Aorta (tissue), 5 donors: ENCODE measurements at regions not wholly inside any gene's neighbourhood (a gene's known extent, or its start where the extent isn't known, plus 50 kb on each side); places are given as distances from the start of the nearest gene placed in this dataset.
A peak's percentile ranks its signal among the peaks of the same experiment; 100 is the strongest.
"Not testable (repeated sequence)": the region's sequence is repeated elsewhere in the genome, so short reads cannot be mapped to it uniquely, and the experiment has no call there.

Experiments used
- ATAC-seq: fragments of 200-7000 bp; cut with Tn5 transposase; one replicate; pipeline ENCODE4 v1.9.1; 2022; ENCODE audit warnings: moderate library complexity; ENCODE audit not compliant: low FRiP score
- DNase-seq, 2 donors: peaks; one replicate each; pipeline ENCODE4 v3.0.0-alpha.2; 2020
- H3K27ac ChIP-seq, 2 donors: one replicate each; pipeline ENCODE4 v1.5.1; 2013; ENCODE audit warnings: low read length in 2 of 2, mild to moderate bottlenecking in 2 of 2, moderate library complexity in 2 of 2, control low read depth in 1 of 2, inconsistent platforms in 1 of 2, low read depth in 1 of 2
- H3K27me3 ChIP-seq, 2 donors: one replicate each; pipeline ENCODE4 v1.6.1; 2013; ENCODE audit warnings: control low read depth in 1 of 2, low read length in 1 of 2, mild to moderate bottlenecking in 1 of 2, moderate library complexity in 1 of 2; ENCODE audit not compliant: insufficient read depth in 2 of 2, control insufficient read depth in 1 of 2
- H3K36me3 ChIP-seq, 2 donors: one replicate each; pipeline ENCODE4 v1.6.1; 2013; ENCODE audit warnings: control low read depth in 1 of 2, low read length in 1 of 2, mild to moderate bottlenecking in 1 of 2; ENCODE audit not compliant: insufficient read depth in 2 of 2, control insufficient read depth in 1 of 2
- H3K4me1 ChIP-seq, 2 donors: one replicate each; pipeline ENCODE4 v1.6.1; 2013; ENCODE audit warnings: low read length in 2 of 2, control low read depth in 1 of 2, mild to moderate bottlenecking in 1 of 2, moderate library complexity in 1 of 2; ENCODE audit not compliant: insufficient read depth in 2 of 2, control insufficient read depth in 1 of 2
- H3K4me3 ChIP-seq, 2 donors: one replicate each; pipeline ENCODE4 v1.5.1; 2013; ENCODE audit warnings: low read length in 2 of 2, control low read depth in 1 of 2, mild to moderate bottlenecking in 1 of 2
- H3K9me3 ChIP-seq: one replicate; pipeline ENCODE4 v1.6.1; 2013; ENCODE audit warnings: mild to moderate bottlenecking, low read length; ENCODE audit not compliant: control insufficient read depth
- WGBS, 2 donors: extraction: QIAGEN DNeasy Blood & Tissue Kit; methylation state at CpG; one replicate each; pipeline ENCODE4 v1.1.7; 2013; 5-methylcytosine and 5-hydroxymethylcytosine counted together
- intact Hi-C, 2 donors: fragments of 100-400 bp; cut with DNase I; formaldehyde crosslinking; loops; one replicate each; pipeline versions ENCODE4 v1.14.2 to v1.15.0; 2022
- donor health status: healthy with polysubstance abuse.
- donor health status: Bipolar disorder and iron deficiency.
- donor health status: DM: no; HTN: no; CAD: no.
- donor health status: DM: no; HTN: no; CAD: no.
- donor health status: DM: yes; HTN: yes; CAD: no.

DNA sequence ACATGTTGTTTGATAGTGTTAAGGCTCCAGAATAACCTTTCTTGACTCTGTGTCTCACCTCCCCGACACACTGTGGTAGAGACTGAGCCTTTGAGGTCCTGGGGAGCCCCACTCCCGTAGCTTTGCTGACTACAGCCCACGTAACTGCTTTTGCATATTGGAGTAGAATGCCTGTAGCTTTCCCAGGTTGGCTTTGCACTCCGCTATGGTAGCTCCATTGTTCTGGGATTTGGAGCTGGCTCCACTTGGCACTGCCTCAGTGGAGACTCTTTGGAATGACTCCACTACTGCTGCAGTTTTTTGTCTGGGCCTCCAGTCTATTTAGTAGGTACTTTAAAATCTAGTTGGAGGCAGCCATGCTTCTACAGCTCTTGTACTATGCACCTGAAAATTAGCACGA, 56.2 kb upstream of the ANXA1 start:
- intact Hi-C loops, result no loop called here
- Histone ChIP-seq H3K9me3 (peaks cover 1% of the 10 kb centered on the region), H3K4me3 (no peak overlapping the region), H3K4me1 (peaks cover 0 to 3% of the 10 kb centered on the region in 2 donors), H3K27me3 (no peaks in the 10 kb centered on the region), H3K27ac (no peak overlapping the region), H3K36me3 (no peaks in the 10 kb centered on the region)
- 94 to 97% methylated on average over 5 of the region's 5 CpGs for WGBS, 2 donors
- no peak for ATAC-seq
- DNase-seq, result no peak

DNA sequence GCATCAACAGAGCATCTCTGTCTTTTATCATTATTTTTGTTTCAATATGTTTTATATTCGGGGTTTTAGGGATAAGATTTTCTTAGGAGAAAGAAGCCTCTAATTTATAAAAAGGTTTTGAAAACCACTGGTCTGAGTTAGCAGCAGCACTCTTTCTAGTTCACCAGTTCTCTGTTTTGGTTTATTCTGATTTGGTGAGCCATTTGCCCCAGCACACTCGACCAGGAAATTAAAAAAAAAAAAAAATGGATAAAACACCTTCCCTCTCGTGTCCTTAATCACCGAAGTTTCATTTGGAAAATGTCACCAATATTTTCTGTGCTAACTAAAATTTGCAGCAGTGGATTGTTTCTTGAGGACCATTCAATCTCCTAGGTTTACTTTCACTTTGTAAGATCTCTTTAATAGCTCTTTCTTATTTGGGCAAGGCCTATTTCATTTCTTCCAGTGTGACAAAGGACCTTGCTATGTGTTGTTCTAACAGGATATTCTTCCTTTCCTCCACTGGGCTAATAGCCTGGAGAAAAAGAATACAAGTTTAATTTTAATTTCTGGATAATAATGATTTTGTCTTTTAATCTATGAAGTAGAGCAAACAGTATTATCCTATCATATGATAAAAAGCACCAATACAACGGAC, 57.8 kb upstream of the ANXA1 start:
- Histone ChIP-seq H3K9me3 (peaks cover 1% of the 10 kb centered on the region), H3K36me3 (no peaks in the 10 kb centered on the region), H3K27ac (peak overlapping the region in 1 of 2 donors; percentile 67), H3K27me3 (no peaks in the 10 kb centered on the region), H3K4me3 (peak overlapping the region; percentile 43 to 59), H3K4me1 (peaks cover 0 to 3% of the 10 kb centered on the region in 2 donors)
- intact Hi-C loops, result no loop called here
- 35 to 39% methylated on average over 5 of the region's 5 CpGs for WGBS, 2 donors
- DNase-seq (no peak), ATAC-seq (peak; percentile 71)

DNA sequence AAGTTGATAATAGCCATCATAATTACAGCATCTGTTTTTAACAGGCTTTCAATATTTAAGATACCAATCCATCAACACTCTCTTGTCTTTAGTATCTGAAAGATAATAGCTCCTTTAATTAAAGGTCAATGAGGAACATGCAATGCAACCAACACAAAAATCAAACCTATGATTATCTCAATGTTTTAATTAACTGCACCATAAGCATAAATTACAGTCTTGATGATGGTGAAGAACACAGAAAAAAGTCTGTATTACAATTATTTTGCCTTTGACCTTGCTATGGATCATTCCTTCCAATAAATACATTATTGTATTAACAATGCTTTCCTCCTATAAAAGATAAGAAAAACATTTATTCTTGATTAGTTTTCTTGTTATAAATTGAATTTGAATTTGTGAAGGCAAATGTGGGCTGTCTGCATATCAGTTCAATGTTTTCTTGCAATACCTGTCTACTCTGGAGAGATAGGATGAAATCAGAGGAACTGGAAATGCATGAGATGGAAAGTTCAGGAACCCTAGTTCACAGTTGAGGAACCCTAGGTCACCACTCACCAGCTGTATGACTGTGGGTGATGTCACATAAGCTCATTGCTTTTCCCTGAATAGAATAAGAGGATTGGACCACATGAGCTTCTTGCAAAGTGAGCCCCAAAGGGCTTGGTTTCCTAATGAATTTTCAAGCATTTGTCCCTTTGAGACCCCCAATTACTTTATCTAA, 58.5 kb upstream of the ANXA1 start:
- H3K4me1 ChIP-seq, result peaks cover 0 to 3% of the 10 kb centered on the region in 2 donors
- H3K27ac ChIP-seq, result peak overlapping the region in 1 of 2 donors; percentile 67

DNA sequence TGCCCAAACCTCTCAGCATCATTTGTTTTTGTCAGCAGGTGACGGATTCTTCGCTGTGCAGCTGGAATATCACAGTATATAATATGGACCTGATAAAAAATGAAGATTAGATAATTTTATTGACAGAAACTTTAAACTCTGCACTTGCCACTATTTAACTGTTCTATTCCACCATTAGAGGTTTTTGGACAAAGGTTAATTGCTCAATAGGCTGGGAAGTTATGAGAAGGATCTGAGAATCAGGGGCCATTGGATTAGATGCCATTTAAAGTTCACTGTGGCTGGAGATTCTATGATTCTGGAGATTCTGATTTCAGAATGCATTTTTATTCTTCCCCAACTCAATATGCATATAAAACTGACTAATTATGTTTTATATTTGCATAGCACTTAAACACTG, 59.8 kb upstream of the ANXA1 start:
- H3K36me3 ChIP-seq, result no peaks in the 10 kb centered on the region
- H3K27ac ChIP-seq, result no peak overlapping the region
- WGBS, 2 donors, result 88 to 93% methylated on average over 2 of the region's 2 CpGs
- intact Hi-C loops, result no loop called here
- H3K27me3 ChIP-seq, result no peaks in the 10 kb centered on the region
- DNase-seq (no peak), ATAC-seq (no peak)
- no peak overlapping the region for H3K4me3 ChIP-seq
- H3K4me1 ChIP-seq, result peaks cover 0 to 3% of the 10 kb centered on the region in 2 donors
- H3K9me3 ChIP-seq, result no peaks in the 10 kb centered on the region

More for the DNA sequence above, 58.5 kb upstream of the ANXA1 start:
- Histone ChIP-seq H3K27me3 (no peaks in the 10 kb centered on the region), H3K36me3 (no peaks in the 10 kb centered on the region), H3K9me3 (peaks cover 1% of the 10 kb centered on the region), H3K4me3 (peak overlapping the region in 1 of 2 donors; percentile 43)
- DNase-seq (no peak), ATAC-seq (no peak)
- intact Hi-C loops, result no loop called here

DNA sequence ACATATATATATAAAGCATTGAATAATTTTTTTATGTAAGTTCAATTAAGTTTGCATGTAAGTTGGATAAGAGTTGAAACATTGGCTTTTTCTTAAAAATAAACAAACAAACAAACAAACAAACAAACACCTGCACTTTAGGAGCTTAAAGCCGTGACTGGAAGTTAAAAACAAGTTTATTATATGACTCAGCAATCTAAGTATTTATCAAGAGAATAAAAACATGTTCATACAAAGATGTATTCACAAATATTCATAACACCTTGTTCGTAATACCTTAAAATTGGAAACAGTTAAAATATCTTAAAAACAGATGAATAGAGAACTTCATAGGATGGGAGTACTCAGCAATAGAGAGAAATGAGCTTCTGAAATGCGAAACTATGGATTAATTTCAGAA, 61.5 kb upstream of the ANXA1 start:
- Histone ChIP-seq H3K36me3 (no peaks in the 10 kb centered on the region), H3K4me3 (no peak overlapping the region), H3K27me3 (no peaks in the 10 kb centered on the region), H3K27ac (no peak overlapping the region), H3K9me3 (no peaks in the 10 kb centered on the region), H3K4me1 (peaks cover 0 to 3% of the 10 kb centered on the region in 2 donors)
- intact Hi-C loops, result no loop called here
- ATAC-seq (no peak), DNase-seq (no peak)
- 65% methylated on average over 3 of the region's 3 CpGs for WGBS, 2 donors

DNA sequence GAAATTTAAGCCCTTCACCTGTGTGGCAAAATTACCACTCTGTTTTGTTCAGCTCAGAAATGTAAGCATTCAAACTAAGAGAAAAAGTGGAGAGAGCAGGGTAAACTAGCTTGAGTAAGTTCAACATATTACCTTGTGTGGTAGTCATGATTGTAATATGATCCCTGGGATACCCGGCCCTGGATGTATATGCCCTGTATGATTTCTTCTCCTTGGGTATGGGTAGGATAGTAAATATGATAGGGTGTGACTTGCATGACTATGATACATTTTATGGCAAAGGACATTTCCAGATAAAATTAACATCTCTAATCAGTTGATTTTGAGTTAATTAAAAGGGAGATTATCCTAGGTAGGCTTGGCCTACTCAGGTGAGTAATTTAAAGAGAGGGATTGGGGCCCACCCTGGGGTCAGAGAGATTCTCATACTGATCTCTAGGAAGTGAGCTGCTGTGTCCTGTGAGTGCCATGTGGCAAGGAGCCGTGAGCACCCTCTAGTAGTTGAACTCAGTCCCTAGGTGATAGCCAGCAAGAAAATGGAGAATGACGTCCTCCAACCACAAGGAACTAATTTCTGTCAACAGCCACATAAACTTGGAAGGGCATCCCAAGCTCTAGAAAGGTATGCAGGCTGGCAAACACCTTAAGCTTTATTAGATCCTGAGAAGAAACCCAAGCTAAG, 62.2 kb upstream of the ANXA1 start:
- no peak overlapping the region for H3K4me3 ChIP-seq
- ATAC-seq (no peak), DNase-seq (no peak)
- H3K4me1 ChIP-seq, result no peaks in the 10 kb centered on the region
- intact Hi-C loops, result no loop called here
- no peak overlapping the region for H3K27ac ChIP-seq
- 83 to 89% methylated on average over 3 of the region's 3 CpGs for WGBS, 2 donors
- H3K9me3 ChIP-seq, result no peaks in the 10 kb centered on the region
- H3K36me3 ChIP-seq, result no peaks in the 10 kb centered on the region
- H3K27me3 ChIP-seq, result no peaks in the 10 kb centered on the region

DNA sequence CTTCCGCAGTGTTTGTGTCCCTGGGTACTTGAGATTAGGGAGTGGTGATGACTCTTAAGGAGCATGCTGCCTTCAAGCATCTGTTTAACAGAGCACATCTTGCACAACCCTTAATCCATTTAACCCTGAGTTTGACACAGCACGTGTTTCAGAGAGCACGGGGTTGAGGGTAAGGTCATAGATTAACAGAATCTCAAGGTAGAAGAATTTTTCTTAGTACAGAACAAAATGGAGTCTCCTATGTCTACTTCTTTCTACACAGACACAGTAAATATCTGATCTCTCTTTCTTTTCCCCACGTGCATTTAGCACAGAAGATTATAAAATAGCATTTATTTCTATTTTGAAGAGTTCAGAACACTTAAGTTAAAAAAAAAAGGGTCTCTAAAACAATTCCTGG, 63.8 kb upstream of the ANXA1 start:
- H3K4me3 ChIP-seq, H3K27ac ChIP-seq, ATAC-seq, H3K27me3 ChIP-seq, DNase-seq, intact Hi-C loops, H3K4me1 ChIP-seq, H3K9me3 ChIP-seq, H3K36me3 ChIP-seq: not testable (repeated sequence)
- 84 to 88% methylated on average over 3 of the region's 4 CpGs for WGBS, 2 donors

DNA sequence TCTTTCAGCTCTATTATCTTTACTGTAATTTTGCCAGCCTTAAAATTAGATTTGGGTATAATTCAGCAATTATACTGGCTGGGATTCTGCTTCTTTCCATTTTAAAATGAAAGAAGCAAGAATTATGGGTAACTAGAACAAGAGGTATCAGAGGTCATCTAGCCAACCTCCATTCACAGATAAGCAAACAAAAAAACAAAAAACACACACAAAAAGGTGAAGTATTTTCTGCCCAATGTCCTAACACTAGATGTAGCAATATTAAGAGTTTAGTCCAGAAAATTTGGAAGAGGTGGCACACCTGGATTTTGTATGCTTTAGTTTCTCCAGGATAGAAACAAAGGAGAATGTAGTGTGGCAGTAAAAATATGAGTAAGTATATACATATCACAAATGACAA, 68.1 kb upstream of the ANXA1 start:
- DNase-seq, result no peak
- no peak overlapping the region for H3K27ac ChIP-seq

More for the DNA sequence above, 68.1 kb upstream of the ANXA1 start:
- peaks cover 0 to 2% of the 10 kb centered on the region in 2 donors for H3K4me1 ChIP-seq
- no peaks in the 10 kb centered on the region for H3K9me3 ChIP-seq
- H3K27me3 ChIP-seq, result no peaks in the 10 kb centered on the region
- ATAC-seq, result no peak
- intact Hi-C loops, result loop anchor here in 1 of 2 donors (2.0 to 5.0 kb wide), 2 partner anchors 136 to 227 kb away; no protein-coding TSS in a partner anchor
- no peak overlapping the region for H3K4me3 ChIP-seq
- no peaks in the 10 kb centered on the region for H3K36me3 ChIP-seq
